HEK293 (cell line): ENCODE measurements at regions not wholly inside any gene's neighbourhood (a gene's known extent, or its start where the extent isn't known, plus 50 kb on each side); places are given as distances from the start of the nearest gene placed in this dataset.

ENCODE experiments used
- CTCF ChIP-seq: fragments of 450-650 bp; formaldehyde crosslinking; IDR thresholded peaks from 2 replicates; pipeline ENCODE4 v1.5.1; 2016; ENCODE audit warnings: missing biosample characterization, missing genetic modification characterization
- KLF16 ChIP-seq: fragments of 450-650 bp; formaldehyde crosslinking; IDR thresholded peaks from 2 replicates; pipeline ENCODE4 v1.5.1; 2017; ENCODE audit warnings: missing biosample characterization, missing genetic modification characterization
- TRIM28 ChIP-seq: IDR thresholded peaks from 2 replicates; pipeline ENCODE4 v1.6.1; 2011; ENCODE audit warnings: low read length, control low read depth, borderline replicate concordance
- ZBTB48 ChIP-seq: fragments of 450-650 bp; formaldehyde crosslinking; IDR thresholded peaks from 2 replicates; pipeline ENCODE4 v1.5.1; 2016; ENCODE audit warnings: missing biosample characterization, missing genetic modification characterization
- ZFHX2 ChIP-seq: fragments of 450-650 bp; formaldehyde crosslinking; conservative IDR thresholded peaks from 2 replicates; pipeline ENCODE4 v1.5.1; 2016; ENCODE audit warnings: missing biosample characterization, missing genetic modification characterization
- ZNF146 ChIP-seq: fragments of 450-650 bp; formaldehyde crosslinking; IDR thresholded peaks from 2 replicates; pipeline ENCODE4 v1.5.1; 2016; ENCODE audit warnings: missing biosample characterization, missing genetic modification characterization
- ZNF561 ChIP-seq: fragments of 450-650 bp; IDR thresholded peaks from 2 replicates; pipeline ENCODE4 v1.5.1; 2018; ENCODE audit warnings: missing biosample characterization, missing genetic modification characterization, borderline replicate concordance
- ZNF792 ChIP-seq: fragments of 450-650 bp; formaldehyde crosslinking; IDR thresholded peaks from 2 replicates; pipeline ENCODE4 v1.5.1; 2016; ENCODE audit warnings: missing biosample characterization, missing genetic modification characterization

- TF ChIP-seq ZNF146 = no peak
- no peak for TF ChIP-seq ZNF792
- TF ChIP-seq CTCF (tag by site-specific recombination) = no peak
- no peak for TF ChIP-seq ZFHX2 (tag by site-specific recombination)
- no peak for TF ChIP-seq KLF16
- TF ChIP-seq ZNF561 (tag by site-specific recombination) = no peak
- no peak for TF ChIP-seq TRIM28
- TF ChIP-seq ZBTB48 = no peak
These were observed 290.9 kb downstream of the AACS start for GRCh38 chr12:125356111-125356510.
